GM12878 (cell line): ENCODE measurements at regions not wholly inside any gene's neighbourhood (a gene's known extent, or its start where the extent isn't known, plus 50 kb on each side); places are given as distances from the start of the nearest gene placed in this dataset.

Experiments used
- ATAC-seq: fragments of 200-7000 bp; cut with Tn5 transposase; 3 replicates; pipeline ENCODE4 v1.9.1; 2020; ENCODE audit warnings: mild to moderate bottlenecking, moderate library complexity
- BruUV-seq: library from RNA; stranded (reverse); fragments of 400-500 nt; replicated peaks from 2 replicates; lab custom pipeline; 2021; lab: Mats Ljungman, UMichigan
- CTCF ChIA-PET: fragments of 300-600 bp; sonication (Branson Sonifier 250); formaldehyde crosslinking; extraction: SDS; loops from one replicate; lab custom pipeline; 2021; ENCODE audit warnings: inconsistent platforms; lab: Yijun Ruan, JAX
- POLR2A ChIA-PET: fragments of 350-600 bp; formaldehyde crosslinking; extraction: SDS; loops from one replicate; lab custom pipeline; 2021; ENCODE audit warnings: inconsistent platforms; lab: Charles Lee
- RAD21 ChIA-PET: fragments of 300-600 bp; sonication (Branson Sonifier 250); formaldehyde crosslinking; loops from one replicate; lab custom pipeline; 2023; ENCODE audit warnings: antibody characterized with exemption; ENCODE audit not compliant: unreplicated experiment; lab: Charles Lee
- SMC1A ChIA-PET: fragments of 300-600 bp; sonication (Branson Sonifier 250); formaldehyde crosslinking; loops from one replicate; lab custom pipeline; 2023; ENCODE audit not compliant: unreplicated experiment, uncharacterized antibody; lab: Charles Lee
- DNase-seq: peaks from one replicate; pipeline ENCODE4 v3.0.0-alpha.2; 2011; ENCODE audit warnings: low read depth, low spot score
- FAIRE-seq: peaks from 3 replicates; lab custom pipeline; 2011; peaks lifted over from hg19 to GRCh38; lab: Jason Lieb, UNC
- H2AFZ ChIP-seq: 2 replicates; pipeline ENCODE4 v1.6.0; 2011; ENCODE audit warnings: low read depth, low read length, control low read depth; ENCODE audit not compliant: control insufficient read depth
- H3K27ac ChIP-seq: 2 replicates; pipeline ENCODE4 v1.5.1; 2011; ENCODE audit warnings: control low read depth; ENCODE audit not compliant: control insufficient read depth, insufficient read depth
- H3K27me3 ChIP-seq, 2 experiments: replicated peaks in 1 of 2; 2 replicates each; pipeline versions ENCODE4 v1.6.0 to v1.6.1; 2011; ENCODE audit warnings: low read length in 1 of 2; ENCODE audit not compliant: control insufficient read depth in 2 of 2, insufficient read depth in 2 of 2
- H3K36me3 ChIP-seq, 2 experiments: 2 replicates each; pipeline ENCODE4 v1.5.1; 2011; ENCODE audit warnings: low read length in 1 of 2; ENCODE audit not compliant: control insufficient read depth in 2 of 2, insufficient read depth in 2 of 2
- H3K4me1 ChIP-seq: 2 replicates; pipeline ENCODE4 v1.6.1; 2011; ENCODE audit warnings: mild to moderate bottlenecking, low read length, moderate library complexity, mixed read lengths; ENCODE audit not compliant: control insufficient read depth, insufficient read depth
- H3K4me2 ChIP-seq: 2 replicates; pipeline ENCODE4 v1.6.0; 2011; ENCODE audit warnings: control low read depth; ENCODE audit not compliant: control insufficient read depth, insufficient read depth
- H3K4me3 ChIP-seq: fragments of 200-600 bp; sonication (generic); 2 replicates; pipeline ENCODE4 v1.5.1; 2016
- H3K79me2 ChIP-seq: 2 replicates; pipeline ENCODE4 v1.6.0; 2011; ENCODE audit warnings: low read length; ENCODE audit not compliant: control insufficient read depth, insufficient read depth
- H3K9ac ChIP-seq: 2 replicates; pipeline ENCODE4 v1.8.0; 2011; ENCODE audit warnings: low read length, control low read depth, mixed read lengths; ENCODE audit not compliant: control insufficient read depth, insufficient read depth
- H3K9me3 ChIP-seq: replicated peaks from 3 replicates; pipeline ENCODE4 v1.5.1; 2011; ENCODE audit warnings: mild to moderate bottlenecking, low read length; ENCODE audit not compliant: control insufficient read depth, insufficient read depth
- H4K20me1 ChIP-seq: 2 replicates; pipeline ENCODE4 v1.6.0; 2011; ENCODE audit not compliant: control insufficient read depth, insufficient read depth
- BCL11A ChIP-seq: IDR thresholded peaks from 2 replicates; pipeline ENCODE4 v1.6.1; 2011; ENCODE audit warnings: low read depth, low read length
- EP300 ChIP-seq, 2 experiments: fragments of 150-350 bp in 1 of 2; IDR thresholded peaks; 2 replicates each; pipeline ENCODE4 v1.6.1; 2011 to 2012; ENCODE audit warnings: low read depth in 2 of 2, low read length in 2 of 2, borderline replicate concordance in 1 of 2, improper control_type of control experiment in 1 of 2, inconsistent platforms in 1 of 2; ENCODE audit not compliant: control insufficient read depth in 1 of 2
- NR2C2 ChIP-seq: IDR thresholded peaks from 2 replicates; pipeline ENCODE4 v1.6.1; 2011; ENCODE audit warnings: borderline replicate concordance, low read depth; ENCODE audit not compliant: control insufficient read depth, insufficient read length
- PAX5 ChIP-seq: IDR thresholded peaks from 2 replicates; pipeline ENCODE4 v1.6.1; 2011; ENCODE audit warnings: low read depth, low read length, borderline replicate concordance
- RELA ChIP-seq: fragments of 450-650 bp; IDR thresholded peaks from 2 replicates; pipeline ENCODE4 v1.8.0; 2014; ENCODE audit warnings: borderline replicate concordance; ENCODE audit not compliant: partially characterized antibody
- SREBF1 ChIP-seq: IDR thresholded peaks from 2 replicates; pipeline ENCODE4 v1.6.1; 2012; ENCODE audit warnings: mild to moderate bottlenecking, low read length
- SRF ChIP-seq, 2 experiments: IDR thresholded peaks; 2 replicates each; pipeline ENCODE4 v1.6.1; 2011; ENCODE audit warnings: low read depth in 2 of 2, low read length in 2 of 2, mild to moderate bottlenecking in 1 of 2, moderate library complexity in 1 of 2
- TARDBP ChIP-seq: IDR thresholded peaks from 2 replicates; pipeline ENCODE4 v1.6.1; 2016; ENCODE audit warnings: borderline replicate concordance
- ZNF622 ChIP-seq: fragments of 450-650 bp; IDR thresholded peaks from 2 replicates; pipeline ENCODE4 v1.6.1; 2017; ENCODE audit warnings: mild to moderate bottlenecking, inconsistent platforms
- WGBS: methylation state at CpG from one replicate; pipeline ENCODE4 v1.1.6; 2016; ENCODE audit warnings: low lambda C conversion rate; ENCODE audit not compliant: insufficient replicate concordance, insufficient coverage; ENCODE audit errors: missing lambda C conversion rate; 5-methylcytosine and 5-hydroxymethylcytosine counted together
- in situ Hi-C: fragments of 300-500 bp; cut with MboI; formaldehyde crosslinking; loops from 9 replicates; pipeline ENCODE4 v1.14.3; 2018; ENCODE audit warnings: mixed read lengths
- intact Hi-C: fragments of 100-400 bp; cut with micrococcal nuclease; formaldehyde crosslinking; loops from one replicate; pipeline ENCODE4 v1.14.2; 2022; ENCODE audit not compliant: unreplicated experiment
- TF ChIP-seq, protein P1 (sequence below): fragments of 450-650 bp; IDR thresholded peaks from 2 replicates; pipeline ENCODE4 v1.6.1; 2017; ENCODE audit warnings: mild to moderate bottlenecking, low read depth, inconsistent platforms; ENCODE audit not compliant: poor library complexity, severe bottlenecking

DNA sequence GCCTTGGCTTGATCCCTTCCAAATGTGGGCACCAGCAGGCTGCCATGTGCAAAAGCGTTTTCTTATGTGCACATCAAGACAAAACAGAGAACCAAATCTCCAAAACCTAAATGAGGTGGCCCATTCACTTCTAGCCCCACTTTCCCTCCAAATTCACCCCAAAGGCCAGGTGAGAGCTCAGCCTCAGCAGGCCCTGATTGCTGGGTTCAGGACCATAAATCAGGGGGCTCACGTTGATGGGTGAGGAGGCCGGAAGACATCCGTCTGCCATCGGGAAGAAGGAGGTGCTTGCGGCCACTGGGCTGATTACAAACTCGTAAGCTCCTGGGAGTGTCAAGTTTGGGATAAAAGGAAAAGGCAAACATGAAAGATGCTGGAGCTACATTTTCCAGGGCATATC lies 86.7 kb upstream of the CLDN14 start (continued):
- TF ChIP-seq, protein P1, sequence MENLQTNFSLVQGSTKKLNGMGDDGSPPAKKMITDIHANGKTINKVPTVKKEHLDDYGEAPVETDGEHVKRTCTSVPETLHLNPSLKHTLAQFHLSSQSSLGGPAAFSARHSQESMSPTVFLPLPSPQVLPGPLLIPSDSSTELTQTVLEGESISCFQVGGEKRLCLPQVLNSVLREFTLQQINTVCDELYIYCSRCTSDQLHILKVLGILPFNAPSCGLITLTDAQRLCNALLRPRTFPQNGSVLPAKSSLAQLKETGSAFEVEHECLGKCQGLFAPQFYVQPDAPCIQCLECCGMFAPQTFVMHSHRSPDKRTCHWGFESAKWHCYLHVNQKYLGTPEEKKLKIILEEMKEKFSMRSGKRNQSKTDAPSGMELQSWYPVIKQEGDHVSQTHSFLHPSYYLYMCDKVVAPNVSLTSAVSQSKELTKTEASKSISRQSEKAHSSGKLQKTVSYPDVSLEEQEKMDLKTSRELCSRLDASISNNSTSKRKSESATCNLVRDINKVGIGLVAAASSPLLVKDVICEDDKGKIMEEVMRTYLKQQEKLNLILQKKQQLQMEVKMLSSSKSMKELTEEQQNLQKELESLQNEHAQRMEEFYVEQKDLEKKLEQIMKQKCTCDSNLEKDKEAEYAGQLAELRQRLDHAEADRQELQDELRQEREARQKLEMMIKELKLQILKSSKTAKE = no peak
- TF ChIP-seq PAX5 = no peak
- no peak for TF ChIP-seq NR2C2
- no peak for TF ChIP-seq RELA
- no peak for TF ChIP-seq EP300 (IDR thresholded peaks at IDR 0.05; ENCODE audit: borderline replicate concordance in 1 of 2, control insufficient read depth in 1 of 2, low read depth in 2 of 2, low read length in 2 of 2)
- TF ChIP-seq TARDBP = no peak

DNA sequence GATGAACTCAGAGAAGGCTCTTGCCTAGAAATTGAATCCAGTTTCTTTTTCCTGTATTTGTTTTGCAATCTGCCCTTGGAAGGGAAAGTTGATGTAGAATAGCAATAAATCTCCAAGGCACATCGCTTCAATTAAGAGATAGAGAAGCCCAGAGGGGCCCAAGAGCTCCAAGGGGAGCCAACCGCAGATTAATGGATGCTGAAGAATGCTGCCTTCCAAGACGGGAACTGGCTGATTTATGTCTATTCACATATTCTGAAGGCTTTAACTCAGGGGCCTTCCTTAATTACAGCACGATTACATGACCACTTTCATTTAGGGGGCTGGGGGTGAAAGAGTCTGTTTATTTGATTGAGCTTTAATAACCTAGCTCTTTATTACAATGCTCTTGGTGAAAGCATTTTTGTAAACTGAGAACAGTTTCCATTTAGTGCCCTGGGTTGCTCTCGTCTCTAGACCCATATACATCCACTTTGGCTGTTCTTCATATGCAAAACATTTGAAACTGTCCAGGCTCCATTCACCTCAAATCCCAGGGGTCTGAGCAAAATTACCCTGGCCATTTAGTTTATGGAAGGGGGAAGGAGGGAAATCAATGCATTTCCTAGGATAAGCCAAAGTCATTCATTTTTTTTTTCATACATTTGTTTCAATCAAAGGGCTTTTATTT lies 87.4 kb upstream of the CLDN14 start:
- Histone ChIP-seq H4K20me1 (no peaks in the 10 kb centered on the region; the same call in 1 of the 2 replicates), H3K27me3 (peaks cover 0 to 1% of the 10 kb centered on the region in 2 experiments; a peak in 2 of 4 replicates), H3K79me2 (no peaks in the 10 kb centered on the region), H3K4me1 (no peaks in the 10 kb centered on the region)
- no peak for FAIRE-seq
- RAD21 ChIA-PET = no interaction called here
- in situ Hi-C loops = no loop called here
- SMC1A ChIA-PET = interaction anchor here (0.7 to 1.5 kb wide), 2 partner anchors 63 to 305 kb away, joined by 3 to 6 read pairs; no protein-coding TSS in a partner anchor
- POLR2A ChIA-PET = no interaction called here
- no TSS peak for BruUV-seq
- TF ChIP-seq EP300 (IDR thresholded peaks at IDR 0.05; ENCODE audit: borderline replicate concordance in 1 of 2, control insufficient read depth in 1 of 2, low read depth in 2 of 2, low read length in 2 of 2) (no peak), SRF (IDR thresholded peaks at IDR 0.05; ENCODE audit: low read depth in 2 of 2, low read length in 2 of 2) (no peak), BCL11A (no peak), ZNF622 (no peak), SREBF1 (no peak)
- TF ChIP-seq, all 136 proteins: peak for 0
- no peak overlapping the region for H3K4me3 ChIP-seq
- no peak overlapping the region for H3K9ac ChIP-seq
- ATAC-seq (no peak), DNase-seq (no peak)
- 0 out of 3 replicates have a peak, but pooled peaks cover 1% of the 10 kb centered on the region for H3K9me3 ChIP-seq
- CTCF ChIA-PET = no interaction called here
- no peaks in the 10 kb centered on the region for H3K36me3 ChIP-seq
- intact Hi-C loops = no loop called here
- no peak overlapping the region for H3K4me2 ChIP-seq
- 52% methylated on average over 5 of the region's 5 CpGs for WGBS
- no peak overlapping the region for H3K27ac ChIP-seq
- H2AFZ ChIP-seq = no peak overlapping the region
